Lower leg skin (tissue), 4 donors: ENCODE measurements at regions not wholly inside any gene's neighbourhood (a gene's known extent, or its start where the extent isn't known, plus 50 kb on each side); places are given as distances from the start of the nearest gene placed in this dataset.
"Not testable (repeated sequence)": the region's sequence is repeated elsewhere in the genome, so short reads cannot be mapped to it uniquely, and the experiment has no call there.

Source experiments
- DNase-seq, 2 donors: peaks; one replicate each; pipeline ENCODE4 v3.0.0-alpha.2; 2019; ENCODE audit warnings: low spot score in 2 of 2
- H3K4me3 ChIP-seq: fragments of 200-600 bp; sonication (generic); 2 replicates; pipeline ENCODE4 v1.5.1; 2017; ENCODE audit warnings: mild to moderate bottlenecking, low read depth; ENCODE audit not compliant: poor library complexity, severe bottlenecking
- POLR2A ChIP-seq, 2 donors: fragments of 450-650 bp; IDR thresholded peaks; one replicate each; pipeline ENCODE4 v1.6.1; 2016 to 2017; ENCODE audit warnings: antibody characterized with exemption in 2 of 2, mild to moderate bottlenecking in 1 of 2, moderate library complexity in 1 of 2
- WGBS, 2 donors: methylation state at CpG; one replicate each; pipeline ENCODE4 v1.1.5; 2018; 5-methylcytosine and 5-hydroxymethylcytosine counted together
- intact Hi-C: fragments of 100-400 bp; cut with DNase I; formaldehyde crosslinking; loops from one replicate; pipeline ENCODE4 v1.15.0; 2023; ENCODE audit warnings: low total_unique reads
- TF ChIP-seq, protein P1 (sequence below), 3 donors: fragments of 450-650 bp; IDR thresholded peaks; one replicate each; pipeline ENCODE4 v1.5.1; 2016; ENCODE audit warnings: antibody characterized with exemption in 3 of 3, mild to moderate bottlenecking in 3 of 3, moderate library complexity in 2 of 3

DNA sequence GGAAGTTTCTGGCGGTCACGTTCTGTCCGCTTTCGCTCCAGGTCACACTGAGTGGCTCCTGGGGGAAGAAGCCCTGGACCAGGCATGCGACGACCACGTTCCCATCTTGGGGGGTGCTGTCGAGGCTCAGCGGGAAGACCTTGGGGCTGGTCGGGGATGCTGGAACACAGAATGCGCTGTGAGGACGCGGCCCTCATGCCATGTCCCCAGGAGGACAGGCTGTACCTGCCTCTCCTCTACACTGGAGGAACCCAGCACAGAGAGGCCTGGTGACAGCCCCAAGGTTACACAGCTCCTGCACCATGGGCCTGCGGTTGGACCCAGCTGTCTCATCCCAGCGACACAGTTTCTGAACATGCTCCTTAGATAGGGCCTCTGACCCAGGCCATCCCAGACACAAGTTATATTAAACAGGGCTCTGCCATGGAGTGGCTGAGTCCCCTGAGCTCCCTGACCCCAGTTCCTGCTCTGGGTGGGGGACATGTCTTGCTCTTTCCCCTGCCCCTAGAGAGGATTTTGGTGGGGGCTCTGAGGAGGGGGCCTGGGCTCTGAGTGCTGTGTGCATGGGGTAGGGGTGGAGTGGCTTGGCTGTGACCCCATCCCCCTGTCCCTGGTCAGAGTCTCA, 62.0 kb downstream of the TMEM121 start:
- WGBS, 2 donors, result 88 to 93% methylated on average over 15 of the region's 15 CpGs
- no peak overlapping the region for H3K4me3 ChIP-seq
- TF ChIP-seq, protein P1, sequence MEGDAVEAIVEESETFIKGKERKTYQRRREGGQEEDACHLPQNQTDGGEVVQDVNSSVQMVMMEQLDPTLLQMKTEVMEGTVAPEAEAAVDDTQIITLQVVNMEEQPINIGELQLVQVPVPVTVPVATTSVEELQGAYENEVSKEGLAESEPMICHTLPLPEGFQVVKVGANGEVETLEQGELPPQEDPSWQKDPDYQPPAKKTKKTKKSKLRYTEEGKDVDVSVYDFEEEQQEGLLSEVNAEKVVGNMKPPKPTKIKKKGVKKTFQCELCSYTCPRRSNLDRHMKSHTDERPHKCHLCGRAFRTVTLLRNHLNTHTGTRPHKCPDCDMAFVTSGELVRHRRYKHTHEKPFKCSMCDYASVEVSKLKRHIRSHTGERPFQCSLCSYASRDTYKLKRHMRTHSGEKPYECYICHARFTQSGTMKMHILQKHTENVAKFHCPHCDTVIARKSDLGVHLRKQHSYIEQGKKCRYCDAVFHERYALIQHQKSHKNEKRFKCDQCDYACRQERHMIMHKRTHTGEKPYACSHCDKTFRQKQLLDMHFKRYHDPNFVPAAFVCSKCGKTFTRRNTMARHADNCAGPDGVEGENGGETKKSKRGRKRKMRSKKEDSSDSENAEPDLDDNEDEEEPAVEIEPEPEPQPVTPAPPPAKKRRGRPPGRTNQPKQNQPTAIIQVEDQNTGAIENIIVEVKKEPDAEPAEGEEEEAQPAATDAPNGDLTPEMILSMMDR (IDR thresholded peaks at IDR 0.05), result no peak
- TF ChIP-seq POLR2A (IDR thresholded peaks at IDR 0.05), result no peak
- no peak for DNase-seq
- intact Hi-C loops, result loop anchor here (5.0 kb wide), 1 partner anchor 119 kb away; no protein-coding TSS in a partner anchor

DNA sequence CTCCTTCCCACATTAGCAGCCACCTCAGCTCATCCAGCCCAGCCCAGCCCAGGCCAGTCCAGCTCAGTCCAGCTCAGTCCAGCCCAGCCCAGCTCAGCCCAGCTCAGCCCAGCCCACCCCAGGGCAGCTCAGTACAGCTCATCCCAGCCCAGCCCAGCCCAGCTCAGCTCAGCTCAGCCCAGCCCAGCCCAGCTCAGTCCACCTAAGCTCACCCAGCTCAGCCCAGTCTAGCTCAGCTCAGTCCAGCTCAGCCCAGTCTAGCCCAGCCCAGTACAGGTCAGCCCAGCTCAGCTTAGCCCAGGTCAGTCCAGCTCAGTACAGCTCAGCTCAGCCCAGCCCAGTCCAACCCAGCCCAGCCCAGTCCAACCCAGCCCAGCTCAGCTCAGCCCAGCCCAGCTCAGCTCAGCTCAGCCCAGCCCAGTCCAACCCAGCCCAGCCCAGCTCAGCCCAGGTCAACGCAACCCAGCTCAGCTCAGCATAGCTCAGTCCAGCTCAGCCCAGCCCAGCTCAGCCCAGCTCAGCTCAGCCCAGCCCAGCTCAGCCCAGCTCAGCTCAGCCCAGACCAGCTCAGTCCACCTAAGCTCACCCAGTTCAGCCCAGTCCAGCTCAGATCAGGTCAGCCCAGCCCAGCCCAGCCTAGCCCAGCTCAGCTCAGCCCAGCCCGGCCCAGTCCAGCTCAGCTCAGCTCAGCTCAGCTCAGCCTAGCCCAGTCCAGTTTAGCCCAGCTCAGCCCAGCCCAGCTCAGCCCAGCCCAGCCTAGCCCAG, 63.0 kb downstream of the TMEM121 start:
- TF ChIP-seq, protein P1 (IDR thresholded peaks at IDR 0.05), result no peak
- TF ChIP-seq POLR2A (IDR thresholded peaks at IDR 0.05), result no peak
- intact Hi-C loops, result loop anchor here (5.0 kb wide), 1 partner anchor 118 kb away; no protein-coding TSS in a partner anchor
- no peak for DNase-seq

GRCh38 chr14:105589926-105590185, 63.5 kb downstream of the TMEM121 start:
- H3K4me3 ChIP-seq, DNase-seq: not testable (repeated sequence)
- intact Hi-C loops, result loop anchor here (5.0 kb wide), 1 partner anchor 117 kb away; no protein-coding TSS in a partner anchor
- WGBS, 2 donors, result 78 to 100% methylated on average over 1 to 4 of the region's 4 CpGs

More for the DNA sequence above, 63.0 kb downstream of the TMEM121 start:
- WGBS, 2 donors, result 50 to 100% methylated on average over 2 of the region's 2 CpGs
- no peak overlapping the region for H3K4me3 ChIP-seq

DNA sequence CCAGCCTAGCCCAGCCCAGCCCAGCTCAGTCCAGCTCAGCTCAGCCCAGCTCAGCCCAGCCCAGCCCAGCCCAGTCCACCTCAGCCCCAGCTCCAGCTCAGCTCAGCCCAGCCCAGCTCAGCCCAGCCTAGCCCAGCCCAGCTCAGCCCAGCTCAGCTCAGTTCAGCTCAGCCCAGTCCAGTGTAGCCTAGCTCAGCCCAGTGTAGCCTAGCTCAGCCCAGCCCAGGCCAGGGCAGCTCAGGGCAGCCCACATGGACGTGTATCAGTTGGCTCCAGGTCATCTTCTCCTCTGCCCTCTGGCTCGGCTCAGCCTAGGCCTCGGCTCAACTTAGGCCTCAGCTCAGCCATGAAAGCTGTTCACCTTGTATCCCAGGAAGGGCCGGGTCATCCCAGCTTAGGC, 64.7 kb downstream of the TMEM121 start:
- DNase-seq, result no peak
- intact Hi-C loops, result no loop called here
- H3K4me3 ChIP-seq, result no peak overlapping the region
- no peak for TF ChIP-seq POLR2A (IDR thresholded peaks at IDR 0.05)
- TF ChIP-seq, protein P1 (IDR thresholded peaks at IDR 0.05), result no peak
- WGBS, 2 donors, result 72 to 94% methylated on average over 3 to 4 of the region's 4 CpGs

DNA sequence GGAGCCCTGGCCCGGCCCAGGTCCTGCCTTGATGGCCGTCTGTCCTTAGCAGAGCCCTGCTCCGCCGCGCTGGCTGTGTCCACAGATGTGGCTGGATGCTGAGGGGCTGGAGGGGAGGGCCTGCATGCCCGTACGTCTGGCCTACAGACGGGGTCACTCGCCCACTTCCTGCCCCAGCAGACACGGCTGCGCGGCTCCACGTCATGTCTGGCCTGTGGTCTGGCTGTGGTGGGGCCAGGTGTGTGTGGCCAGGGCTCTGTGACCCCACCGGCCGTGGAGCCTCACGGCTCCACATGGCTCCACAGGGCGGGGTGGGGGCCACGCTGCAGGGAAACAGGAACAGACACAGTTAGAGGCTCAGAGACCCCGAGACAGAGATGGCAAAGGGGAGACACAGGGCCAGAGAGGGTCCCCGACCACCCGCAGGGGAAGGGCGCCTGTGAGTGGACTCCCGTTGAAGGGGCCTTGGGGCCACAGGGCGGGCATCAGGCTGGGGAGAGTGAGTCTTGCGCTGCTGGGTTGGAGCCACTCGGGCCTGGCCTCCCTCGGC, 65.5 kb downstream of the TMEM121 start:
- intact Hi-C loops, DNase-seq, H3K4me3 ChIP-seq: not testable (repeated sequence)
- 73 to 90% methylated on average over 3 to 18 of the region's 27 CpGs for WGBS, 2 donors

- H3K4me3 ChIP-seq, intact Hi-C loops, DNase-seq: not testable (repeated sequence)
- 89 to 100% methylated on average over 5 to 6 of the region's 13 CpGs for WGBS, 2 donors
Measured at GRCh38 chr14:105592646-105593045, 66.3 kb downstream of the TMEM121 start.

GRCh38 chr14:105595346-105595745, 69.0 kb downstream of the TMEM121 start:
- DNase-seq, intact Hi-C loops: not testable (repeated sequence)
- WGBS, 2 donors, result no CpG with 5 or more reads among the region's 21 CpGs

GRCh38 chr14:105596374-105596773, 70.0 kb downstream of the TMEM121 start:
- 36 to 61% methylated on average over 4 to 6 of the region's 6 CpGs for WGBS, 2 donors
- not testable (repeated sequence) for DNase-seq

More at GRCh38 chr14:105595346-105595745, 69.0 kb downstream of the TMEM121 start:
- H3K4me3 ChIP-seq, result not testable (repeated sequence)

DNA sequence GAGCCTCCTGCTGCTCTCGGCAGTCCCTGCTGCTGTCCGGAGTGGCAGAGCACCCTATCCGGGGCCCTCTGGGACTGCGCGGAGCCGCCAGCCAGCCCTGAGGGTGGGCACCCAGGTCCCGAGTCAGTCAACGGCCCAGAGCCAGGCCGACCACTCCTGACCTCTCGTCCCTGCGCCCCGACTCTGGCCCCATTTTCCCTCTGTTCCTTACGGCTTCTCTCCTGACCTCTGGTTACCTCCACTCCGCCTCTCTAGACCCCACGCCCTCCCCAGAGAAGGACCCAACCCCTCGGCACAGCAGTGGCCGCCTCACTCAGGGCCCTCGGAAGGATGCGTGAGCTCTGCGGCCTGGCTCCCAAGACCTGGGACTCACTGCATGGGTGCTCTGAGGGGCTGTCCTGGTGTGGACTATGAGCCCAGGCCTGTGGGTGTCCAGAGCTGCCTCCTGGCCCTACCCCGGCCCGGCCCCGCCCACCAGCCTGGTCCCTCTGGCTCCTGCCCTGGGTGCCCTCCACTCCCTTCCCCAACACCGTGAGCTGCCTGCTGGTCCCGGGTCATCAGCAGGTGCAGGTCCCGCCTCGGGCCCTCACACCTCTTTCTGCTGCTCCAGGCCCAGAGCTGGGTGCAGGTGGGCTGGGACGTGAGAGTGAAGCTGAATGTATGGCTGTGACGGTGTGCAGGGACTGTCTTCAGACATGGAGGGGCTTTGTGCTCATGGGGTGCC, 71.8 kb downstream of the TMEM121 start:
- intact Hi-C loops, DNase-seq, H3K4me3 ChIP-seq: not testable (repeated sequence)

More at GRCh38 chr14:105596374-105596773, 70.0 kb downstream of the TMEM121 start:
- intact Hi-C loops, H3K4me3 ChIP-seq: not testable (repeated sequence)

GRCh38 chr14:105598925-105599586, 72.7 kb downstream of the TMEM121 start:
- DNase-seq, intact Hi-C loops, H3K4me3 ChIP-seq: not testable (repeated sequence)
- 85 to 86% methylated on average over 22 to 25 of the region's 26 CpGs for WGBS, 2 donors

More for the DNA sequence above, 71.8 kb downstream of the TMEM121 start:
- WGBS, 2 donors, result 88 to 96% methylated on average over 18 to 25 of the region's 29 CpGs
